Endodermal cell (in vitro differentiated cells): ENCODE measurements at regions not wholly inside any gene's neighbourhood (a gene's known extent, or its start where the extent isn't known, plus 50 kb on each side); places are given as distances from the start of the nearest gene placed in this dataset.
"Not testable (repeated sequence)": the region's sequence is repeated elsewhere in the genome, so short reads cannot be mapped to it uniquely, and the experiment has no call there.

Experiments used
- DNase-seq: peaks from one replicate; pipeline ENCODE4 v3.0.0-alpha.2; 2017
- H3K27ac ChIP-seq: 2 replicates; pipeline ENCODE4 v1.5.1; 2013; ENCODE audit warnings: mild to moderate bottlenecking, low read depth, low read length, moderate library complexity
- H3K27me3 ChIP-seq: 2 replicates; pipeline ENCODE4 v1.6.1; 2013; ENCODE audit warnings: mild to moderate bottlenecking, low read length, moderate library complexity; ENCODE audit not compliant: insufficient read depth, control insufficient read depth, poor library complexity, severe bottlenecking
- H3K36me3 ChIP-seq: 2 replicates; pipeline ENCODE4 v1.7.0; 2013; ENCODE audit warnings: mild to moderate bottlenecking, low read length, moderate library complexity; ENCODE audit not compliant: control insufficient read depth, insufficient read depth
- H3K4me1 ChIP-seq: one replicate; pipeline ENCODE4 v1.7.0; 2013; ENCODE audit warnings: low read length; ENCODE audit not compliant: control insufficient read depth, insufficient read depth
- H3K4me3 ChIP-seq: 2 replicates; pipeline ENCODE4 v1.5.1; 2013; ENCODE audit warnings: mild to moderate bottlenecking, low read length, moderate library complexity
- H3K9ac ChIP-seq: 2 replicates; pipeline ENCODE4 v1.6.1; 2013; ENCODE audit warnings: mild to moderate bottlenecking, low read length, moderate library complexity; ENCODE audit not compliant: poor library complexity, severe bottlenecking; ENCODE audit errors: extremely low read depth
- H3K9me3 ChIP-seq: 2 replicates; pipeline ENCODE4 v1.6.1; 2013; ENCODE audit warnings: mild to moderate bottlenecking, low read length, moderate library complexity; ENCODE audit not compliant: control insufficient read depth
- H3K27ac Mint-ChIP-seq: 2 replicates; pipeline ENCODE4 v1.8.0; 2020; ENCODE audit warnings: mixed read lengths
- H3K27me3 Mint-ChIP-seq: 2 replicates; pipeline ENCODE4 v1.8.0; 2021; ENCODE audit warnings: mild to moderate bottlenecking, mixed read lengths; ENCODE audit not compliant: insufficient read depth
- H3K36me3 Mint-ChIP-seq: 2 replicates; pipeline ENCODE4 v1.8.0; 2020; ENCODE audit warnings: low read depth, mixed read lengths
- H3K4me1 Mint-ChIP-seq: 2 replicates; pipeline ENCODE4 v1.8.0; 2020; ENCODE audit warnings: mixed read lengths
- H3K4me3 Mint-ChIP-seq: 2 replicates; pipeline ENCODE4 v1.8.0; 2020; ENCODE audit warnings: mild to moderate bottlenecking, moderate library complexity, mixed read lengths
- H3K9me3 Mint-ChIP-seq: 2 replicates; pipeline ENCODE4 v1.8.0; 2020; ENCODE audit warnings: mild to moderate bottlenecking, mixed read lengths
- CTCF ChIP-seq: fragments of 200-600 bp; sonication (generic); conservative IDR thresholded peaks from 2 replicates; pipeline ENCODE4 v1.5.0; 2021; ENCODE audit warnings: antibody characterized with exemption, mild to moderate bottlenecking
- WGBS, 2 experiments: methylation state at CpG; one replicate each; pipeline versions ENCODE4 v1.1.5 to v1.1.7; 2013; ENCODE audit warnings: missing lambda C conversion rate in 2 of 2, mixed read lengths in 1 of 2; ENCODE audit not compliant: insufficient coverage in 1 of 2, insufficient read length in 1 of 2; 5-methylcytosine and 5-hydroxymethylcytosine counted together

- H3K4me3 Mint-ChIP-seq = no peak overlapping the region
- H3K36me3 ChIP-seq = no peaks in the 10 kb centered on the region
- H3K4me3 ChIP-seq = no peak overlapping the region
- H3K9me3 ChIP-seq = no peaks in the 10 kb centered on the region
- no peaks in the 10 kb centered on the region for H3K4me1 ChIP-seq
- DNase-seq = no peak
- H3K27ac ChIP-seq = no peak overlapping the region
- peaks cover 64% of the 10 kb centered on the region for H3K9me3 Mint-ChIP-seq
- no peak overlapping the region for H3K9ac ChIP-seq
- H3K27me3 Mint-ChIP-seq = no peaks in the 10 kb centered on the region
- no peaks in the 10 kb centered on the region for H3K36me3 Mint-ChIP-seq
- H3K27ac Mint-ChIP-seq = no peak overlapping the region
- H3K27me3 ChIP-seq = no peaks in the 10 kb centered on the region
- 91% methylated on average over 9 of the region's 10 CpGs; no CpG with 5 or more reads in 1 of the 2 experiments for WGBS, 2 experiments
- TF ChIP-seq CTCF = no peak
- H3K4me1 Mint-ChIP-seq = peaks cover 2% of the 10 kb centered on the region
Measured at GRCh38 chrX:65587616-65588526, 53.3 kb upstream of the LAS1L start.

GRCh38 chrX:65586491-65586890, 51.9 kb upstream of the LAS1L start:
- H3K4me3 Mint-ChIP-seq = no peak overlapping the region
- H3K36me3 Mint-ChIP-seq = no peaks in the 10 kb centered on the region
- DNase-seq = no peak
- TF ChIP-seq CTCF = no peak
- Histone ChIP-seq H3K4me3 (no peak overlapping the region), H3K36me3 (no peaks in the 10 kb centered on the region), H3K4me1 (no peaks in the 10 kb centered on the region), H3K9me3 (no peaks in the 10 kb centered on the region), H3K27ac (no peak overlapping the region), H3K27me3 (no peaks in the 10 kb centered on the region), H3K9ac (no peak overlapping the region)
- H3K9me3 Mint-ChIP-seq = peaks cover 55% of the 10 kb centered on the region
- peaks cover 8% of the 10 kb centered on the region for H3K4me1 Mint-ChIP-seq
- H3K27me3 Mint-ChIP-seq = no peaks in the 10 kb centered on the region
- WGBS, 2 experiments = 86 to 94% methylated on average over 1 to 6 of the region's 6 CpGs
- no peak overlapping the region for H3K27ac Mint-ChIP-seq

GRCh38 chrX:65585226-65585625, 50.6 kb upstream of the LAS1L start:
- H3K9ac ChIP-seq, DNase-seq, H3K36me3 ChIP-seq, H3K36me3 Mint-ChIP-seq, H3K4me1 Mint-ChIP-seq, H3K9me3 ChIP-seq, H3K27ac ChIP-seq, H3K4me1 ChIP-seq, H3K4me3 Mint-ChIP-seq, H3K27ac Mint-ChIP-seq, H3K27me3 Mint-ChIP-seq, H3K27me3 ChIP-seq, H3K4me3 ChIP-seq: not testable (repeated sequence)
- WGBS, 2 experiments = 95 to 100% methylated on average over 8 to 13 of the region's 13 CpGs
- peaks cover 53% of the 10 kb centered on the region for H3K9me3 Mint-ChIP-seq
